Muscle of leg (tissue), 3 donors: ENCODE measurements at regions not wholly inside any gene's neighbourhood (a gene's known extent, or its start where the extent isn't known, plus 50 kb on each side); places are given as distances from the start of the nearest gene placed in this dataset.

Experiments used
- DNase-seq: peaks from one replicate; pipeline ENCODE4 v3.0.0; 2013
- H3K27ac ChIP-seq: one replicate; pipeline ENCODE4 v1.5.1; 2013; ENCODE audit warnings: mild to moderate bottlenecking, low read length, control low read depth
- H3K27me3 ChIP-seq: one replicate; pipeline ENCODE4 v1.6.1; 2013; ENCODE audit warnings: low read length; ENCODE audit not compliant: control insufficient read depth, insufficient read depth
- H3K36me3 ChIP-seq: one replicate; pipeline ENCODE4 v1.6.1; 2013; ENCODE audit warnings: low read length; ENCODE audit not compliant: control insufficient read depth, insufficient read depth
- H3K4me1 ChIP-seq: one replicate; pipeline ENCODE4 v1.6.1; 2013; ENCODE audit warnings: low read length; ENCODE audit not compliant: control insufficient read depth, insufficient read depth
- H3K4me3 ChIP-seq: one replicate; pipeline ENCODE4 v1.5.1; 2013; ENCODE audit warnings: low read length, control low read depth
- H3K9me3 ChIP-seq: replicated peaks from 2 replicates; pipeline ENCODE4 v1.6.1; 2013; ENCODE audit warnings: low read depth, low read length; ENCODE audit not compliant: control insufficient read depth
- WGBS: methylation state at CpG from one replicate; pipeline ENCODE4 v1.1.5; 2013; ENCODE audit warnings: missing lambda C conversion rate; ENCODE audit not compliant: insufficient coverage; 5-methylcytosine and 5-hydroxymethylcytosine counted together

DNA sequence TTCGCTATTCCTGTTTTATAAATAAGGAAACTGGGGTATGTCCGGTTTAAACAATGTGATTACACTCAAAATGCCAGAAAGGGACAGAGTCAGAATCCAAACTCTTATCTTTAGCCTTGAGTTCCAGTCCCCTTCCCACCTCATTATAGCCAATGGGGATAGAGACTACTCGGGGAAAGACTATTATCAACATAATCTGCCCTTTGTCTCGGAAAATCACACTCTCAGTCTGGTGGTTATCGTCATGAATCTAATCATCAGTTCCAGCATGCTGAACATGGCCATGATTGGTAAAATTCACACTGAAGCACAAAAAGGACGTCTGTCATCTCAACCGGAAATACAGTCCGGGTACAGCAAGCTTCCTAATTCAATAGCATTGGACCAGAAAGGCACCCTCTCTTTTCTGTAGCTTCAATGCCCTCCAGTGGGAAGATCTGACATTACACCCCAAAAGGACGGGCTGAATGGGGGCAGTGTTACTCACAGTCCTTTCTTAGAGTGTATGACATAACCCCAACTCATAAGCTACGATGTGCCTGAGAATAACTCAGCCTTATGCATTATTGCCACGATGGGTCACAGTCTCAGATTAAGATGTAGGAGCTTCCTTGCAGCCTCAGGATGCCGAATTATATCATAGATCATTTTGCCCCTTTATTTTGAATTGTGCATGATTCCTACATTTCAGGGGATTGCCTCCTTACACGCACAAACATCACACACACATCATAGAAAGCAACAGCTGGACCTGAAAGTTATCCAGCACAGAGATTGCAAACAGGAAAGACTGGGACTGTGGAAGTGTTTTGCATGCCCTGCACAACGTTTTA lies 390.4 kb upstream of the LMCD1 start:
- no peak overlapping the region for H3K27ac ChIP-seq
- no peaks in the 10 kb centered on the region for H3K4me1 ChIP-seq
- no peaks in the 10 kb centered on the region for H3K36me3 ChIP-seq
- 24% methylated on average over 7 of the region's 14 CpGs for WGBS
- DNase-seq: peak; percentile 85
- no peak overlapping the region for H3K4me3 ChIP-seq
- no peaks in the 10 kb centered on the region for H3K27me3 ChIP-seq
- no peaks in the 10 kb centered on the region for H3K9me3 ChIP-seq

GRCh38 chr3:8112587-8112986 lies 389.0 kb upstream of the LMCD1 start:
- 72% methylated on average over 4 of the region's 7 CpGs for WGBS
- H3K27me3 ChIP-seq: no peaks in the 10 kb centered on the region
- no peak overlapping the region for H3K4me3 ChIP-seq
- DNase-seq: no peak
- no peak overlapping the region for H3K27ac ChIP-seq
- H3K9me3 ChIP-seq: no peaks in the 10 kb centered on the region
- no peaks in the 10 kb centered on the region for H3K4me1 ChIP-seq
- H3K36me3 ChIP-seq: no peaks in the 10 kb centered on the region

DNA sequence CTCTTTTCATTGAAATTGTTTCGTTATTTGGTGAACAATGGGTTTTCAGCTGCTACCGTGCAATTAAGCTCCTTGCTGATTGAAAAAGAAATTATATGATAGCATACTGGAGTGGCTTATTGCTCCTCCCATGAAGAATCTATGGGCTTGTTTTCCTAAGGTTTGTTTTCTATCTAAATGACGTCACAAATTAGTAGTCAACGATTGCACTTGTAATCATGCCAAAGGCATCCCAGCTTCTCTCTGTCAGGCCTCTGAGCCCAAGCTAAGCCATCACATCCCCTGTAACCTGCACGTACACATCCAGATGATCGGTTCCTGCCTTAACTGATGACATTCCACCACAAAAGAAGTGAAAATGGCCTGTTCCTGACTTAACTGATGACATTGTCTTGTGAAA lies 388.0 kb upstream of the LMCD1 start:
- Histone ChIP-seq H3K9me3 (no peaks in the 10 kb centered on the region), H3K27me3 (no peaks in the 10 kb centered on the region), H3K36me3 (no peaks in the 10 kb centered on the region), H3K4me1 (no peaks in the 10 kb centered on the region), H3K4me3 (no peak overlapping the region), H3K27ac (no peak overlapping the region)
- DNase-seq: no peak
- WGBS: 83% methylated on average over 3 of the region's 6 CpGs

- H3K9me3 ChIP-seq: no peaks in the 10 kb centered on the region
- no peaks in the 10 kb centered on the region for H3K27me3 ChIP-seq
- H3K4me3 ChIP-seq: no peak overlapping the region
- H3K36me3 ChIP-seq: no peaks in the 10 kb centered on the region
- no peak overlapping the region for H3K27ac ChIP-seq
- no peaks in the 10 kb centered on the region for H3K4me1 ChIP-seq
- WGBS: no CpG with 5 or more reads among the region's 2 CpGs
- no peak for DNase-seq
These were observed 372.9 kb upstream of the LMCD1 start for GRCh38 chr3:8128686-8129085.

- no peaks in the 10 kb centered on the region for H3K9me3 ChIP-seq
- no peaks in the 10 kb centered on the region for H3K27me3 ChIP-seq
- no peaks in the 10 kb centered on the region for H3K36me3 ChIP-seq
- no peak for DNase-seq
- H3K27ac ChIP-seq: no peak overlapping the region
- no peak overlapping the region for H3K4me3 ChIP-seq
- 51% methylated on average over 2 of the region's 3 CpGs for WGBS
- H3K4me1 ChIP-seq: no peaks in the 10 kb centered on the region
These were observed 365.1 kb upstream of the LMCD1 start for GRCh38 chr3:8136553-8136952.

GRCh38 chr3:8143186-8143585 lies 358.4 kb upstream of the LMCD1 start:
- H3K27ac ChIP-seq: no peak overlapping the region
- no peaks in the 10 kb centered on the region for H3K36me3 ChIP-seq
- no peaks in the 10 kb centered on the region for H3K9me3 ChIP-seq
- H3K27me3 ChIP-seq: no peaks in the 10 kb centered on the region
- WGBS: no CpG with 5 or more reads among the region's 2 CpGs
- DNase-seq: peak; percentile 26
- H3K4me3 ChIP-seq: no peak overlapping the region
- H3K4me1 ChIP-seq: no peaks in the 10 kb centered on the region

GRCh38 chr3:8145661-8146060 lies 356.0 kb upstream of the LMCD1 start:
- Histone ChIP-seq H3K9me3 (no peaks in the 10 kb centered on the region), H3K4me3 (no peak overlapping the region), H3K27ac (no peak overlapping the region), H3K4me1 (no peaks in the 10 kb centered on the region), H3K36me3 (no peaks in the 10 kb centered on the region), H3K27me3 (no peaks in the 10 kb centered on the region)
- no peak for DNase-seq
- WGBS: no CpG with 5 or more reads among the region's 2 CpGs

DNA sequence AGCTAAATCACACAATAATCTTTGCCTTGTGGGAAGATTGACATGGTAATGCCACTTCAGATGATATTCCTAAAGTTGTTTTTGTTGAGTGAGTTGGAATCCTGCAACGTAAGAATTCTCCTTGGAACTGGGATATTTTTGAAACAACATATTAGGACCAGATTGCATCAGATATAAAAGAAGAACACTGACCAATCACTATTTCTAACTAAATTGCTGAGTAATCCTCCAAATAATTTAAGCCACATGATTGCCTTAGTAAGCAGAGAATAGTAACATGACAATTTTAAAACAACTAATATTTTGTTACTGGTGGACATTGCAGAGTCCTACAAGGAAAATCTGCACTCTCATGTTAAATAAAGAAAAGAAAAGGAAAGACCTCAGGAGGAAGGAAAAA lies 353.9 kb upstream of the LMCD1 start:
- H3K36me3 ChIP-seq: no peaks in the 10 kb centered on the region
- no CpG with 5 or more reads among the region's 1 CpG for WGBS
- H3K9me3 ChIP-seq: no peaks in the 10 kb centered on the region

DNA sequence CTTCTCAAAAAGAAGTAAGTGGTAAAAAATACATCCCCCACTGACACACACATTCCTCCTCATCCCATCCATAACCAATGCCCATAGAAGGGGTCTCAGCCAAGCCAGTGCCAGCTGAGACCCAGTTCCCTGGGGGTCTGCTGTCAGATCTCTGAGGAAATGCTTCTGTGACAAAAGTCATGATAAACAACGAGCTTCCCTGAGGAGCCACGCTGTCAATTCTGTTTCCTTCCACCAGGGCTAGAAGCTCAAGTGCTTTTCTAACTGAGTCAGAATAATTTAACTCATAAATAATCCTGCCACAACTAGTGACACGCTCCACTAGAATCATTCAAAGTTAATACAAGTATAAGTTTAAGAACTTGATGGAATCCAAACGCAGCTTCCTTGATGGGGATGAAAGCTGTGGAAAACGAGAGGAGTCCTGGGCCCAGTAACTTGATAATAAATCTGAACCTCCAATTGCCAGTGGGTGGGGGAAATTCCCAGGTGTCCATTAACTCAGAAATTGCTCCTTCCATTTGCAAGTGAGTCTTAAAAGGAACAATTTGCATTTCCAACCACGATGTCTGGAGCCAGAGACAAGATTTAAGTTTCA lies 348.7 kb upstream of the LMCD1 start:
- no peaks in the 10 kb centered on the region for H3K27me3 ChIP-seq
- 60% methylated on average over 1 of the region's 6 CpGs for WGBS
- no peaks in the 10 kb centered on the region for H3K36me3 ChIP-seq
- H3K4me1 ChIP-seq: no peaks in the 10 kb centered on the region
- no peak for DNase-seq
- H3K4me3 ChIP-seq: no peak overlapping the region
- H3K9me3 ChIP-seq: no peaks in the 10 kb centered on the region
- H3K27ac ChIP-seq: no peak overlapping the region

More for the DNA sequence above, 353.9 kb upstream of the LMCD1 start:
- no peak for DNase-seq
- Histone ChIP-seq H3K27me3 (no peaks in the 10 kb centered on the region), H3K4me3 (no peak overlapping the region), H3K4me1 (no peaks in the 10 kb centered on the region), H3K27ac (no peak overlapping the region)

DNA sequence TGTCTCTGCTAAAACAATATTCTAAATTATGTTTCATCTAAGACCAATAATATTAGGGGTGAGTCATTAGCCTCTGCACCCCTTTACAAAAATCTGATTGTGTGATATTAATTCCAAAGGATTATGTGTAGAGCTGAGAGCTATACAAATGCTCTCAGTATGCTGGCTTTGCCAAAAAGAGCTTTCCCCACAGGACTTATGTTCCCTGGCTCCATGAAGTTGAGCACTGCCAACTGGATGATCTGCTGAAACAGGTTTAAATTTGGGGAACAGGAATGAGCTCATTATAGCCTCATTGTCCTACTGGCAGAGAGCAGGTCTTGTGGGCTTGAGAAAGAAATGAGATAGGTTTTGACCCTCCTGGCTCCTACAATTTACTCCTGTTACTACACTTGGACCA lies 347.8 kb upstream of the LMCD1 start:
- Histone ChIP-seq H3K4me3 (no peak overlapping the region), H3K27me3 (no peaks in the 10 kb centered on the region), H3K36me3 (no peaks in the 10 kb centered on the region), H3K27ac (no peak overlapping the region), H3K4me1 (no peaks in the 10 kb centered on the region), H3K9me3 (no peaks in the 10 kb centered on the region)
- peak; percentile 50 for DNase-seq
